HCT116 (cell line): ENCODE measurements at regions not wholly inside any gene's neighbourhood (a gene's known extent, or its start where the extent isn't known, plus 50 kb on each side); places are given as distances from the start of the nearest gene placed in this dataset.

Experiments used
- CEBPB ChIP-seq: IDR thresholded peaks from 2 replicates; pipeline ENCODE4 v1.6.1; 2012; ENCODE audit warnings: low read depth
- POLR2AphosphoS5 ChIP-seq: IDR thresholded peaks from 2 replicates; pipeline ENCODE4 v1.6.1; 2011; ENCODE audit warnings: mild to moderate bottlenecking, low read depth, low read length, moderate library complexity
- TF ChIP-seq, protein P1 (sequence below), 3 experiments: fragments of 200-600 bp in 1 of 3; sonication (generic) in 1 of 3; IDR thresholded peaks in 2 of 3; conservative IDR thresholded peaks in 1 of 3; 2 replicates each; pipeline ENCODE4 v1.5.1; 2012 to 2017; ENCODE audit warnings: low read depth in 2 of 3, low read length in 2 of 3, antibody characterized with exemption in 1 of 3, borderline replicate concordance in 1 of 3, control low read depth in 1 of 3, mild to moderate bottlenecking in 1 of 3, mixed read lengths in 1 of 3, mixed run types in 1 of 3, moderate library complexity in 1 of 3; ENCODE audit not compliant: insufficient read depth in 1 of 3

DNA sequence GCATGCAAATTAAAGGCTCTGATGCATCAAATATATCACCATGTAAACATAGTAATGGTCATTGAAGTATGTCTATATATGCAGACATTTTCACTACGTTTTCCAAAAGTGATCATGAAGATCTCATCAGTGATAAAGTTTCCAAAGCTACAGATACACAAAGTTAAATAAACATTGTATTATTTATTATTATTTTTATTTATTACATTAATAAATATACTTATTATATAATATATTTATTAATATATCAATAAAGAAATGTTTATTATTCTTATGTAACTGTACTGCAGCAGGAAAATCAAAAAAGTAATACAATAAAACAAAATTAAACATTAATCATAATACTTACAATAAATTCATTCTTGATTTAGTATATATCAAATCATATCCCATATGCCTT, 791.2 kb downstream of the GBE1 start:
- TF ChIP-seq CEBPB (no peak), POLR2AphosphoS5 (no peak)
- TF ChIP-seq, protein P1, sequence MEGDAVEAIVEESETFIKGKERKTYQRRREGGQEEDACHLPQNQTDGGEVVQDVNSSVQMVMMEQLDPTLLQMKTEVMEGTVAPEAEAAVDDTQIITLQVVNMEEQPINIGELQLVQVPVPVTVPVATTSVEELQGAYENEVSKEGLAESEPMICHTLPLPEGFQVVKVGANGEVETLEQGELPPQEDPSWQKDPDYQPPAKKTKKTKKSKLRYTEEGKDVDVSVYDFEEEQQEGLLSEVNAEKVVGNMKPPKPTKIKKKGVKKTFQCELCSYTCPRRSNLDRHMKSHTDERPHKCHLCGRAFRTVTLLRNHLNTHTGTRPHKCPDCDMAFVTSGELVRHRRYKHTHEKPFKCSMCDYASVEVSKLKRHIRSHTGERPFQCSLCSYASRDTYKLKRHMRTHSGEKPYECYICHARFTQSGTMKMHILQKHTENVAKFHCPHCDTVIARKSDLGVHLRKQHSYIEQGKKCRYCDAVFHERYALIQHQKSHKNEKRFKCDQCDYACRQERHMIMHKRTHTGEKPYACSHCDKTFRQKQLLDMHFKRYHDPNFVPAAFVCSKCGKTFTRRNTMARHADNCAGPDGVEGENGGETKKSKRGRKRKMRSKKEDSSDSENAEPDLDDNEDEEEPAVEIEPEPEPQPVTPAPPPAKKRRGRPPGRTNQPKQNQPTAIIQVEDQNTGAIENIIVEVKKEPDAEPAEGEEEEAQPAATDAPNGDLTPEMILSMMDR (IDR thresholded peaks at IDR 0.05 in 2 of 3, conservative IDR thresholded peaks at IDR 0.05 in 1 of 3; ENCODE audit: borderline replicate concordance in 1 of 3, insufficient read depth in 1 of 3, low read depth in 2 of 3, low read length in 2 of 3): no peak
